Fibroblast of lung (primary cell): ENCODE measurements at regions not wholly inside any gene's neighbourhood (a gene's known extent, or its start where the extent isn't known, plus 50 kb on each side); places are given as distances from the start of the nearest gene placed in this dataset.

ENCODE experiments used
- DNase-seq, 2 donors: peaks; one replicate each; pipeline versions ENCODE4 v3.0.0 to v3.0.0-alpha.2; 2010; ENCODE audit warnings: low read depth in 2 of 2
- H2AFZ ChIP-seq: 2 replicates; pipeline ENCODE4 v1.5.1; 2012; ENCODE audit warnings: low read length, control low read depth, inconsistent platforms
- H3K27ac ChIP-seq: 2 replicates; pipeline ENCODE4 v1.5.1; 2011; ENCODE audit warnings: low read length, control low read depth; ENCODE audit not compliant: insufficient read depth
- H3K27me3 ChIP-seq: 2 replicates; pipeline ENCODE4 v1.5.1; 2011; ENCODE audit warnings: mild to moderate bottlenecking, low read length; ENCODE audit not compliant: control insufficient read depth, insufficient read depth
- H3K36me3 ChIP-seq: 2 replicates; pipeline ENCODE4 v1.5.1; 2011; ENCODE audit warnings: low read length; ENCODE audit not compliant: control insufficient read depth, insufficient read depth
- H3K4me1 ChIP-seq: 2 replicates; pipeline ENCODE4 v1.5.1; 2011; ENCODE audit warnings: low read length; ENCODE audit not compliant: control insufficient read depth, insufficient read depth; ENCODE audit errors: extremely low read depth
- H3K4me2 ChIP-seq: 2 replicates; pipeline ENCODE4 v1.5.1; 2011; ENCODE audit warnings: low read length, control low read depth; ENCODE audit not compliant: insufficient read depth; ENCODE audit errors: extremely low read depth
- H3K4me3 ChIP-seq, 4 experiments: fragments of 200-600 bp in 1 of 4; sonication (generic) in 1 of 4; replicated peaks in 1 of 4; 2 replicates each; pipeline ENCODE4 v1.5.1; 2011 to 2016; ENCODE audit warnings: low read length in 4 of 4, low read depth in 3 of 4, mild to moderate bottlenecking in 3 of 4, control low read depth in 2 of 4, inconsistent platforms in 1 of 4, mixed read lengths in 1 of 4; ENCODE audit not compliant: insufficient read depth in 1 of 4; ENCODE audit errors: control extremely low read depth in 1 of 4
- H3K79me2 ChIP-seq: 2 replicates; pipeline ENCODE4 v1.5.1; 2012; ENCODE audit warnings: mild to moderate bottlenecking, low read length, inconsistent platforms; ENCODE audit not compliant: control insufficient read depth, insufficient read depth
- H3K9ac ChIP-seq: 2 replicates; pipeline ENCODE4 v1.5.1; 2011; ENCODE audit warnings: mild to moderate bottlenecking, low read length, control low read depth; ENCODE audit not compliant: insufficient read depth
- H3K9me3 ChIP-seq: 2 replicates; pipeline ENCODE4 v1.5.1; 2012; ENCODE audit warnings: low read depth, low read length; ENCODE audit not compliant: control insufficient read depth, insufficient read depth
- H4K20me1 ChIP-seq: 2 replicates; pipeline ENCODE4 v1.5.1; 2011; ENCODE audit warnings: low read length; ENCODE audit not compliant: control insufficient read depth, insufficient read depth; ENCODE audit errors: extremely low read depth
- EZH2 ChIP-seq: IDR thresholded peaks from 2 replicates; pipeline ENCODE4 v1.5.1; 2012; ENCODE audit warnings: low read length, control low read depth, mild to moderate bottlenecking; ENCODE audit errors: missing control alignments
- TF ChIP-seq, protein P1 (sequence below), 2 donors: IDR thresholded peaks in 1 of 2; conservative IDR thresholded peaks in 1 of 2; 1 replicate in 1 of 2; 2 replicates in 1 of 2; pipeline ENCODE4 v1.5.1; 2011 to 2012; ENCODE audit warnings: low read length in 2 of 2, control low read depth in 1 of 2, inconsistent platforms in 1 of 2, low read depth in 1 of 2, mild to moderate bottlenecking in 1 of 2

DNA sequence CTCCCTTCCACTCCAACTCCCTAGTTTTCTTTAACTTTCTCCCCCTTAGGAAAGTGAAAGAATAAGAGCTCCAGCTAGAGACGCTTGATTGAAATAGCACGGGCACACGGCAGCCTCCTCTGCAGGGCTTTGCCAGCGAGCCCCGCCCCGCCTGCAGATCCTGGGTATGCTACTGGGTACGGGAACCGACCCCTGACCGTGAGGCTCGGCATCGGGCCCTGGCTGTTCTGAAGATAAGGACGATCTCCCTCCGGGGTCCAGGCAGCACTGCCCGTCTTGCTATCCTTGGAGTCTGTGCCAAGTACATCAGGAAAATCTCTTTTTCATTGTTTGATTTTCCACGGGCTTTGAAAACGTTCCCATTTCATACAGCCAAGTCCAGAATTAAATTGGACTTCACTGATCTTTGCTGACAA is 284.5 kb downstream of the MTX2 start:
- peak; percentile 41 to 53 for DNase-seq
- Histone ChIP-seq H3K79me2 (no peaks in the 10 kb centered on the region), H3K36me3 (no peaks in the 10 kb centered on the region), H3K27ac (no peak overlapping the region), H3K4me1 (no peaks in the 10 kb centered on the region), H2AFZ (peak overlapping the region; percentile 93), H3K4me3 (peak overlapping the region; percentile 54 to 87 (median 58)), H3K9me3 (no peaks in the 10 kb centered on the region), H3K27me3 (peaks cover 8% of the 10 kb centered on the region), H4K20me1 (no peaks in the 10 kb centered on the region), H3K9ac (no peak overlapping the region), H3K4me2 (peak overlapping the region; percentile 91)
- TF ChIP-seq, protein P1, sequence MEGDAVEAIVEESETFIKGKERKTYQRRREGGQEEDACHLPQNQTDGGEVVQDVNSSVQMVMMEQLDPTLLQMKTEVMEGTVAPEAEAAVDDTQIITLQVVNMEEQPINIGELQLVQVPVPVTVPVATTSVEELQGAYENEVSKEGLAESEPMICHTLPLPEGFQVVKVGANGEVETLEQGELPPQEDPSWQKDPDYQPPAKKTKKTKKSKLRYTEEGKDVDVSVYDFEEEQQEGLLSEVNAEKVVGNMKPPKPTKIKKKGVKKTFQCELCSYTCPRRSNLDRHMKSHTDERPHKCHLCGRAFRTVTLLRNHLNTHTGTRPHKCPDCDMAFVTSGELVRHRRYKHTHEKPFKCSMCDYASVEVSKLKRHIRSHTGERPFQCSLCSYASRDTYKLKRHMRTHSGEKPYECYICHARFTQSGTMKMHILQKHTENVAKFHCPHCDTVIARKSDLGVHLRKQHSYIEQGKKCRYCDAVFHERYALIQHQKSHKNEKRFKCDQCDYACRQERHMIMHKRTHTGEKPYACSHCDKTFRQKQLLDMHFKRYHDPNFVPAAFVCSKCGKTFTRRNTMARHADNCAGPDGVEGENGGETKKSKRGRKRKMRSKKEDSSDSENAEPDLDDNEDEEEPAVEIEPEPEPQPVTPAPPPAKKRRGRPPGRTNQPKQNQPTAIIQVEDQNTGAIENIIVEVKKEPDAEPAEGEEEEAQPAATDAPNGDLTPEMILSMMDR (conservative IDR thresholded peaks at IDR 0.05 in 1 of 2, IDR thresholded peaks at IDR 0.05 in 1 of 2; ENCODE audit: low read depth in 1 of 2, low read length in 2 of 2) = no peak
- TF ChIP-seq EZH2 = no peak

DNA sequence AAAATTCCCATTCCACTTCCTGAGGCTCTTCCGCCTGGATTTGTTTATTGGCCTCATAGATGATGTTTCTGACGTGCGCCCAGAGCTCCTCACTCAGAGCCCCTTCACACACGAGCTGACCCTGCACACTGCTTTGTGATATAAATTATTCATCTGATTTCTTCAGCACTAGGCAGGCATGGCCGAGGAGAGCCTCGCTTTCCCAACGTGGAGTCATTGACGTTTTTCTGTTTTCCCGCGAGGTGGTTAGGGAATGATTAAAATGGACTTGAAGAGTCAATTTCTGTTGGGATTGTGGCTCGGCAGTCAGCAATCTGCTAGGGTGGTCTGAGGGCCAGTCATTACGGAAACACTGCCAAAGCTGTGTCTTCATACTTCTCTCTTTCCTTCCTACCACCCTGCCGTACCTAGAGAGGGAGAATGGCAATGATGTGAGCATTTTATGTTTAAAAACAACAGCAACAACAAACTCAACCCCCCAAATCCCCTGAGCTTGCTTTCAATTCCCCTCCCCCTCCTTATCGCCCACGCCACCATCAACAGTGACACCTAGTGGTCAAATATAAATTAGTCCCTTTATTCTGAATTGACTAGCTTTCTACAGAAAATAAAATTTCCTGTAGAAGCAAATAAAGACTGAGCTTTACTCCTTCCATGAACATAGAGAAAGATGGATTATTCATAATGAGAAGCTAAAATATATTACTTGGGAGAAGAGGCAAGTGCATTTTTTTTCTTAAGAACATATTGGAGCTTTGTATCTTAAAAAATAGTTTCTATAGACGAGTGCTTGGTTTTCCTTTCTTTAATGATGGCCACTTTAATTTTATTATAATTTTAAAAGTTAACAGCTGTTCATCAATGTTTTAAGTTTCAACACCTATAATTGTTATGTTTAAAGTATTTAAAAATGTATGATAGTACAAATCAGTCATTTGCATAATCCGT is 285.1 kb downstream of the MTX2 start:
- peak overlapping the region; percentile 91 for H3K4me2 ChIP-seq
- no peaks in the 10 kb centered on the region for H3K36me3 ChIP-seq
- peaks cover 8% of the 10 kb centered on the region for H3K27me3 ChIP-seq
- TF ChIP-seq, protein P1 (conservative IDR thresholded peaks at IDR 0.05 in 1 of 2, IDR thresholded peaks at IDR 0.05 in 1 of 2; ENCODE audit: low read depth in 1 of 2, low read length in 2 of 2) = peak; percentile 69 to 75
- TF ChIP-seq EZH2 = no peak
- H3K27ac ChIP-seq = no peak overlapping the region
- DNase-seq = peak; percentile 57 to 66
- no peaks in the 10 kb centered on the region for H3K4me1 ChIP-seq
- H2AFZ ChIP-seq = peak overlapping the region; percentile 93
- H3K9ac ChIP-seq = no peak overlapping the region
- H3K79me2 ChIP-seq = no peaks in the 10 kb centered on the region
- H4K20me1 ChIP-seq = no peaks in the 10 kb centered on the region
- H3K9me3 ChIP-seq = no peaks in the 10 kb centered on the region
- peak overlapping the region; percentile 54 to 87 (median 58) for H3K4me3 ChIP-seq

DNA sequence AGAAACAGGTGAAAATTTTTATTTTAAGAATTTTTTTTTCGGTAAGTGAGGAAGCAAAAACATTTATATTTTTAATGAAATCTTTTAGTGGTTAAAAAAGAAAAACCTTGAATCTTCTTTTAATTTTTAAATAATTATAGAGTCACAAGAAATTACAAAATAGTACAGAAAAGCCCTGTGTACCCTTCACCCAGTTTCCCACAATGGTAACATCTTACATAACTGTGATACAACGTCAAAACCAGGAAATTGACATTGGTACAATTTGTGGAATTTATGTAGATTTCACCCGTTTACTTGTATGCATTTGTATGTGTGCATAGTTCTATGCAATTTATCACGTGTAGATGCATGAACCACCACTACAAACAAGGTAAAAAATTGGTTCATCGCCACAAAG is 285.9 kb downstream of the MTX2 start:
- Histone ChIP-seq H3K79me2 (no peaks in the 10 kb centered on the region), H3K9me3 (no peaks in the 10 kb centered on the region), H4K20me1 (no peaks in the 10 kb centered on the region), H2AFZ (no peak overlapping the region), H3K4me3 (no peak overlapping the region), H3K4me2 (no peak overlapping the region), H3K36me3 (no peaks in the 10 kb centered on the region), H3K4me1 (no peaks in the 10 kb centered on the region), H3K27me3 (peaks cover 8% of the 10 kb centered on the region), H3K9ac (no peak overlapping the region), H3K27ac (no peak overlapping the region)
- no peak for TF ChIP-seq EZH2
- TF ChIP-seq, protein P1 (conservative IDR thresholded peaks at IDR 0.05 in 1 of 2, IDR thresholded peaks at IDR 0.05 in 1 of 2; ENCODE audit: low read depth in 1 of 2, low read length in 2 of 2) = no peak
- DNase-seq = no peak
